ENCODE measurements at regions not wholly inside any gene's neighbourhood (a gene's known extent, or its start where the extent isn't known, plus 50 kb on each side); places are given as distances from the start of the nearest gene placed in this dataset.

GRCh38 chr18:56042915-56043536 lies 455.0 kb upstream of the TCF4 start:
- peaks cover 3% of the 10 kb centered on the region; the same call in 1 of the 2 replicates for H3K9me3 ChIP-seq (ENCODE audit: insufficient read depth, low read length)
- H3K9ac ChIP-seq (ENCODE audit: insufficient read length, low read depth): no peak overlapping the region
- DNase-seq (ENCODE audit: low read depth, low spot score): no peak
- TF ChIP-seq SUZ12 (IDR thresholded peaks at IDR 0.05; ENCODE audit: extremely low read depth, insufficient read depth, insufficient read length) (no peak), YY1 (IDR thresholded peaks at IDR 0.05; ENCODE audit: insufficient read depth, insufficient read length) (no peak), ZNF274 (IDR thresholded peaks at IDR 0.05; ENCODE audit: low read depth, low read length) (no peak)
- H3K4me3 ChIP-seq (ENCODE audit: insufficient read length, low read depth): no peak overlapping the region
- H3K4me1 ChIP-seq (ENCODE audit: insufficient read depth, insufficient read length): no peaks in the 10 kb centered on the region
- no peaks in the 10 kb centered on the region for H3K36me3 ChIP-seq (ENCODE audit: insufficient read depth, insufficient read length, low read length)
- H3K27me3 ChIP-seq (ENCODE audit: insufficient read depth, insufficient read length): no peaks in the 10 kb centered on the region

DNA sequence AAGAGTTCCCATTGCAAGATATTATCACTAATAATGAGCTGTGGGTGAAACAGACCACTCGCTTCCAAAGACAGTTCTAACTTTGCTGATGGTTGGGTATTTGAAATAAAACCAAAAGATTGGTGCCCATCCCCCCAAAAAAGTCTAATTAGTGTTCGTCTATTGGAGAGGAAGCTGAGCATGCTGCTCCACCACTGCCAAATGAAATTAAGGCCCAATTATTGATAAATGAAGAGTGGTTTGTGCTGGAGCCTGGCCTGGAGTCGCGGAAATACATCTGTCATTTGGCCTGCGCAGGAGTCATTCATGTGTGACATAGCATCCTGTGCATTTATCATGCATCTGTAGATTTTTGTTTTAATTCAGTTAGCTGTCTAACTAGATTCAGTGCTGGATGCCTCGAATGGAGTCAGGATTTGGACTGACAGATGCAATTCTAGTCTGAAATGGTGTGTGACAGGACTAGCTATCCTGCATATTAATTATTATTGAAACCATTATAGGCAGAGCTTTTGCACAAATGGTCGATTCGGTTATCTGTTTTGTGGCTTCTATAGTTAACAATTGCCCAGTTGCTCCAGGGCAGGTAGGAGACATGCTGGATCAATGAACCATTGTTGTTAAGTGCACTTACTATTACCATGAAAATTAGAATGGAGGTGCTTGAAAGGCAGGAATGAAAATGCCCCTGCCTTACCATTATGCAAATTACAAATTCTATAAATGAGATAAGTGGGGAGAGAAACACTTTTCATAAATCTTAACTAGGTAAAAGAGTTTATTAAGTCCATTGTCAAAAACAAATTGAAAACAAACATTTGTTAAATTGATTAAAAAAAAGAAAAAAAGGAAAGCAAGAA lies 450.4 kb upstream of the TCF4 start:
- no peak overlapping the region for H3K4me3 ChIP-seq (ENCODE audit: insufficient read length, low read depth)
- H3K9ac ChIP-seq (ENCODE audit: insufficient read length, low read depth): no peak overlapping the region
- DNase-seq (ENCODE audit: low read depth, low spot score): no peak
- no peaks in the 10 kb centered on the region for H3K36me3 ChIP-seq (ENCODE audit: insufficient read depth, insufficient read length, low read length)
- TF ChIP-seq SUZ12 (IDR thresholded peaks at IDR 0.05; ENCODE audit: extremely low read depth, insufficient read depth, insufficient read length): no peak
- TF ChIP-seq YY1 (IDR thresholded peaks at IDR 0.05; ENCODE audit: insufficient read depth, insufficient read length): no peak
- TF ChIP-seq ZNF274 (IDR thresholded peaks at IDR 0.05; ENCODE audit: low read depth, low read length): no peak
- H3K27me3 ChIP-seq (ENCODE audit: insufficient read depth, insufficient read length): no peaks in the 10 kb centered on the region
- H3K9me3 ChIP-seq (ENCODE audit: insufficient read depth, low read length): peaks cover 2% of the 10 kb centered on the region; the same call in 1 of the 2 replicates
- no peaks in the 10 kb centered on the region for H3K4me1 ChIP-seq (ENCODE audit: insufficient read depth, insufficient read length)

DNA sequence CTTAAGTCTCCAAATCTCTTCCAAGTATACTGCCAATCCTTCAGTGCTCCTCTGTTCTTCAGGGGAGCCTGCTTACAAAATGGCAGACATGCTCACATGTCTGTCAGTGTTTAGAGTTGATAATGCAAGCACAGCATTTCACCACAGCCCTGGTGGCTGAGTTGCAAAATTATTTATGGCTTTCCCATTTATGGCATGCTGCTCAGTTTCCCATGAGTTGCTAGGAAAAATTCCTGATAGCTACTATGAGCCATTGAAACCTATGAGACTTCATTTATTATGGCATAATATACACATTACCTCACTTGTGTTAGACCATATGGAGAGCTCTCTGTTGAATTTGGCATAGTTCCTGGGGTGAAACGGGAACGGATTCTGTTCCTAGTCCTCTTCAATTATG lies 448.7 kb upstream of the TCF4 start:
- Histone ChIP-seq H3K36me3 (ENCODE audit: insufficient read depth, insufficient read length, low read length) (no peaks in the 10 kb centered on the region), H3K9me3 (ENCODE audit: insufficient read depth, low read length) (peaks cover 13% of the 10 kb centered on the region; the same call in 1 of the 2 replicates), H3K9ac (ENCODE audit: insufficient read length, low read depth) (no peak overlapping the region), H3K4me3 (ENCODE audit: insufficient read length, low read depth) (no peak overlapping the region), H3K27me3 (ENCODE audit: insufficient read depth, insufficient read length) (no peaks in the 10 kb centered on the region), H3K4me1 (ENCODE audit: insufficient read depth, insufficient read length) (no peaks in the 10 kb centered on the region)
- no peak for DNase-seq (ENCODE audit: low read depth, low spot score)
- TF ChIP-seq YY1 (IDR thresholded peaks at IDR 0.05; ENCODE audit: insufficient read depth, insufficient read length) (no peak), ZNF274 (IDR thresholded peaks at IDR 0.05; ENCODE audit: low read depth, low read length) (no peak), SUZ12 (IDR thresholded peaks at IDR 0.05; ENCODE audit: extremely low read depth, insufficient read depth, insufficient read length) (no peak)

DNA sequence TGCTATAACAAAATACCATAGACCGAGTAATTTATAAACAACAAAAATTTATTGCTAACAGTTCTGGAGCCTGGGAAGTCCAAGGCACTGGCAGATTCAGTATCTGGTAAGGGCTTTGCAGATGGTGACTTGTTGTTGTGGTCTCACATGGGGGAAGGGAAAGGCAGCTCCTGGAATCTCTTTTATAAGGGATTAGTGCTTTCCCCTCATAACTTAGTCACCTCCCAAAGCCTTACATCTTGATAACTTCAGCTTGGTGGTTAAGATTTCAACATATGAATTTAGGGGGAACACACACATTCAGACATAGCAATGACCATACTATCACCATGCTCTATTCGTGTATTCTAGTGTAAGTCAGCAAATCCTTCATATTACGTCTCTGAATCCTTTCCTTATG lies 447.6 kb upstream of the TCF4 start:
- no peaks in the 10 kb centered on the region for H3K27me3 ChIP-seq (ENCODE audit: insufficient read depth, insufficient read length)
- H3K4me3 ChIP-seq (ENCODE audit: insufficient read length, low read depth): no peak overlapping the region
- DNase-seq (ENCODE audit: low read depth, low spot score): no peak
- H3K4me1 ChIP-seq (ENCODE audit: insufficient read depth, insufficient read length): no peaks in the 10 kb centered on the region
- no peaks in the 10 kb centered on the region for H3K36me3 ChIP-seq (ENCODE audit: insufficient read depth, insufficient read length, low read length)
- no peak for TF ChIP-seq ZNF274 (IDR thresholded peaks at IDR 0.05; ENCODE audit: low read depth, low read length)
- TF ChIP-seq SUZ12 (IDR thresholded peaks at IDR 0.05; ENCODE audit: extremely low read depth, insufficient read depth, insufficient read length): no peak
- TF ChIP-seq YY1 (IDR thresholded peaks at IDR 0.05; ENCODE audit: insufficient read depth, insufficient read length): no peak
- no peak overlapping the region for H3K9ac ChIP-seq (ENCODE audit: insufficient read length, low read depth)
- H3K9me3 ChIP-seq (ENCODE audit: insufficient read depth, low read length): peaks cover 13% of the 10 kb centered on the region; the same call in 1 of the 2 replicates

DNA sequence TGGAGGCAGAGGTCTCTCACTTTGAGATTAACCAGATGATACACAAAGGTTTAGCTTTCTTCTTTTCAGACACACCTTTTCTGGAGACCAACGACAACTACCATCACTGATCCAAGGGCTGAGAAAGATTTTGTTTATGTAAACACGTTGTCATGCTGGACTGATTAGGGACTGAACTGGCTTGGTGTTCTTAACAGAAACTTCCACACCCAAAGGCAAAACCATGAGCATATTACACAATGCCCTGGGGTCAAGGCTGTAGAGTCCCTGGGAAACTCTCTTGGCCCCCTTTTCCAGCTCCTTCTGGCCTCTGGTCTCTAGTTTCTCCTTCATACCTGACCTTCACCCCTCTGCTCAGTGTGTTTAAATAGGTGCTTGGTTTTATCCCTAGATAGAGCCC lies 447.0 kb upstream of the TCF4 start:
- H3K36me3 ChIP-seq (ENCODE audit: insufficient read depth, insufficient read length, low read length): no peaks in the 10 kb centered on the region
- no peaks in the 10 kb centered on the region for H3K4me1 ChIP-seq (ENCODE audit: insufficient read depth, insufficient read length)
- H3K4me3 ChIP-seq (ENCODE audit: insufficient read length, low read depth): no peak overlapping the region
- H3K9ac ChIP-seq (ENCODE audit: insufficient read length, low read depth): no peak overlapping the region
- TF ChIP-seq SUZ12 (IDR thresholded peaks at IDR 0.05; ENCODE audit: extremely low read depth, insufficient read depth, insufficient read length) (no peak), ZNF274 (IDR thresholded peaks at IDR 0.05; ENCODE audit: low read depth, low read length) (no peak), YY1 (IDR thresholded peaks at IDR 0.05; ENCODE audit: insufficient read depth, insufficient read length) (no peak)
- DNase-seq (ENCODE audit: low read depth, low spot score): no peak
- H3K9me3 ChIP-seq (ENCODE audit: insufficient read depth, low read length): peaks cover 13% of the 10 kb centered on the region; the same call in 1 of the 2 replicates
- H3K27me3 ChIP-seq (ENCODE audit: insufficient read depth, insufficient read length): no peaks in the 10 kb centered on the region

DNA sequence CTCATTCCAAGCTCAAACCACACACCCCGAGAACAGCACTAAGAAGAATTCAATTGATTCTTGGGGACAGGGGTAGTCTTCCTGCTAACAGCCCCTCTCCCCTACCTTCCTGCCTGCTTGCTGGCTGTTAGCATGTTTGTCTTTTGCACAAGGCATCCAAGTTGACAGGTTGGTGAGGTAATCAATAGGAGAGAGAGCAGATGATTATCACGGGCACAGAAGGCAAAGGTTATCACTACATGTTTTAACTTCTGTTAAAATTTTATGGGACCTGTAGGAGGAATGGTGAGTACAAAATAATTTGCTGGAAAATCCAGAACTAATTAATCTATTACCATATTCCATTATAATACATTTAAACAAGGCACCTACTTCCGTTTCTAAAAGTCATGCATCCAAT lies 442.1 kb upstream of the TCF4 start:
- Histone ChIP-seq H3K36me3 (ENCODE audit: insufficient read depth, insufficient read length, low read length) (no peaks in the 10 kb centered on the region), H3K9me3 (ENCODE audit: insufficient read depth, low read length) (peaks cover 13% of the 10 kb centered on the region; the same call in 1 of the 2 replicates), H3K9ac (ENCODE audit: insufficient read length, low read depth) (no peak overlapping the region), H3K27me3 (ENCODE audit: insufficient read depth, insufficient read length) (no peaks in the 10 kb centered on the region), H3K4me1 (ENCODE audit: insufficient read depth, insufficient read length) (no peaks in the 10 kb centered on the region), H3K4me3 (ENCODE audit: insufficient read length, low read depth) (no peak overlapping the region)
- DNase-seq (ENCODE audit: low read depth, low spot score): no peak
- TF ChIP-seq YY1 (IDR thresholded peaks at IDR 0.05; ENCODE audit: insufficient read depth, insufficient read length) (no peak), ZNF274 (IDR thresholded peaks at IDR 0.05; ENCODE audit: low read depth, low read length) (no peak), SUZ12 (IDR thresholded peaks at IDR 0.05; ENCODE audit: extremely low read depth, insufficient read depth, insufficient read length) (no peak)

GRCh38 chr18:56028514-56028913 lies 440.5 kb upstream of the TCF4 start:
- Histone ChIP-seq H3K4me1 (ENCODE audit: insufficient read depth, insufficient read length) (no peaks in the 10 kb centered on the region), H3K4me3 (ENCODE audit: insufficient read length, low read depth) (no peak overlapping the region), H3K9ac (ENCODE audit: insufficient read length, low read depth) (no peak overlapping the region), H3K9me3 (ENCODE audit: insufficient read depth, low read length) (peaks cover 12% of the 10 kb centered on the region; the same call in 1 of the 2 replicates), H3K36me3 (ENCODE audit: insufficient read depth, insufficient read length, low read length) (no peaks in the 10 kb centered on the region), H3K27me3 (ENCODE audit: insufficient read depth, insufficient read length) (no peaks in the 10 kb centered on the region)
- TF ChIP-seq YY1 (IDR thresholded peaks at IDR 0.05; ENCODE audit: insufficient read depth, insufficient read length) (no peak), SUZ12 (IDR thresholded peaks at IDR 0.05; ENCODE audit: extremely low read depth, insufficient read depth, insufficient read length) (no peak), ZNF274 (IDR thresholded peaks at IDR 0.05; ENCODE audit: low read depth, low read length) (no peak)
- DNase-seq (ENCODE audit: low read depth, low spot score): no peak
